ENCODE measurements at regions not wholly inside any gene's neighbourhood (a gene's known extent, or its start where the extent isn't known, plus 50 kb on each side); places are given as distances from the start of the nearest gene placed in this dataset.

- Histone ChIP-seq H3K4me1 (ENCODE audit: insufficient read depth, poor library complexity, severe bottlenecking) (peaks cover 15% of the 10 kb centered on the region), H3K4me3 (ENCODE audit: severe bottlenecking) (no peak overlapping the region), H3K27me3 (ENCODE audit: insufficient read depth, poor library complexity, severe bottlenecking) (no peaks in the 10 kb centered on the region), H3K27ac (ENCODE audit: poor library complexity, severe bottlenecking) (no peak overlapping the region), H3K9me3 (ENCODE audit: severe bottlenecking) (no peaks in the 10 kb centered on the region), H3K36me3 (ENCODE audit: low read depth) (no peaks in the 10 kb centered on the region)
- DNase-seq (ENCODE audit: low spot score) = no peak
- ATAC-seq (ENCODE audit: low read depth) = peak; percentile 71; the same call in 1 of the 3 replicates
- TF ChIP-seq CTCF (IDR thresholded peaks at IDR 0.05; ENCODE audit: poor library complexity, severe bottlenecking) = no peak
These were observed 1160.1 kb downstream of the NLGN4X start for GRCh38 chrX:5068550-5068949.

GRCh38 chrX:5057786-5058185, 1170.9 kb downstream of the NLGN4X start:
- Histone ChIP-seq H3K27ac (ENCODE audit: poor library complexity, severe bottlenecking) (no peak overlapping the region), H3K4me3 (ENCODE audit: severe bottlenecking) (no peak overlapping the region)
- no peak for ATAC-seq (ENCODE audit: low read depth)

GRCh38 chrX:5054852-5055251, 1173.8 kb downstream of the NLGN4X start:
- no peak overlapping the region for H3K27ac ChIP-seq (ENCODE audit: poor library complexity, severe bottlenecking)
- no peak for TF ChIP-seq CTCF (IDR thresholded peaks at IDR 0.05; ENCODE audit: poor library complexity, severe bottlenecking)
- H3K4me3 ChIP-seq (ENCODE audit: severe bottlenecking) = no peak overlapping the region
- H3K9me3 ChIP-seq (ENCODE audit: severe bottlenecking) = no peaks in the 10 kb centered on the region
- peaks cover 15% of the 10 kb centered on the region for H3K4me1 ChIP-seq (ENCODE audit: insufficient read depth, poor library complexity, severe bottlenecking)
- H3K27me3 ChIP-seq (ENCODE audit: insufficient read depth, poor library complexity, severe bottlenecking) = no peaks in the 10 kb centered on the region
- no peaks in the 10 kb centered on the region for H3K36me3 ChIP-seq (ENCODE audit: low read depth)
- DNase-seq (ENCODE audit: low spot score) (no peak), ATAC-seq (ENCODE audit: low read depth) (no peak)

More at GRCh38 chrX:5057786-5058185, 1170.9 kb downstream of the NLGN4X start:
- Histone ChIP-seq H3K27me3 (ENCODE audit: insufficient read depth, poor library complexity, severe bottlenecking) (no peaks in the 10 kb centered on the region), H3K9me3 (ENCODE audit: severe bottlenecking) (no peaks in the 10 kb centered on the region), H3K4me1 (ENCODE audit: insufficient read depth, poor library complexity, severe bottlenecking) (peaks cover 2% of the 10 kb centered on the region), H3K36me3 (ENCODE audit: low read depth) (no peaks in the 10 kb centered on the region)
- DNase-seq (ENCODE audit: low spot score) = no peak
- no peak for TF ChIP-seq CTCF (IDR thresholded peaks at IDR 0.05; ENCODE audit: poor library complexity, severe bottlenecking)

- Histone ChIP-seq H3K4me1 (ENCODE audit: insufficient read depth, poor library complexity, severe bottlenecking) (peaks cover 15% of the 10 kb centered on the region), H3K27me3 (ENCODE audit: insufficient read depth, poor library complexity, severe bottlenecking) (no peaks in the 10 kb centered on the region), H3K4me3 (ENCODE audit: severe bottlenecking) (no peak overlapping the region), H3K9me3 (ENCODE audit: severe bottlenecking) (no peaks in the 10 kb centered on the region), H3K36me3 (ENCODE audit: low read depth) (no peaks in the 10 kb centered on the region), H3K27ac (ENCODE audit: poor library complexity, severe bottlenecking) (peak overlapping the region; percentile 90)
- DNase-seq (ENCODE audit: low spot score) (peak; percentile 78), ATAC-seq (ENCODE audit: low read depth) (peak; percentile 92)
- TF ChIP-seq CTCF (IDR thresholded peaks at IDR 0.05; ENCODE audit: poor library complexity, severe bottlenecking) = no peak
These were observed 1176.7 kb downstream of the NLGN4X start for GRCh38 chrX:5051831-5052491.

GRCh38 chrX:5042563-5042962, 1186.1 kb downstream of the NLGN4X start:
- no peak for ATAC-seq (ENCODE audit: low read depth)
- Histone ChIP-seq H3K9me3 (ENCODE audit: severe bottlenecking) (no peaks in the 10 kb centered on the region), H3K27me3 (ENCODE audit: insufficient read depth, poor library complexity, severe bottlenecking) (no peaks in the 10 kb centered on the region), H3K27ac (ENCODE audit: poor library complexity, severe bottlenecking) (no peak overlapping the region), H3K4me3 (ENCODE audit: severe bottlenecking) (no peak overlapping the region), H3K4me1 (ENCODE audit: insufficient read depth, poor library complexity, severe bottlenecking) (no peaks in the 10 kb centered on the region), H3K36me3 (ENCODE audit: low read depth) (no peaks in the 10 kb centered on the region)
- no peak for DNase-seq (ENCODE audit: low spot score)
- no peak for TF ChIP-seq CTCF (IDR thresholded peaks at IDR 0.05; ENCODE audit: poor library complexity, severe bottlenecking)

Data from RWPE2 (cell line).